Muscle layer of colon (tissue), 2 donors: ENCODE measurements at regions not wholly inside any gene's neighbourhood (a gene's known extent, or its start where the extent isn't known, plus 50 kb on each side); places are given as distances from the start of the nearest gene placed in this dataset.

Experiments used
- H3K27ac ChIP-seq: one replicate; pipeline ENCODE4 v1.7.0; 2013; ENCODE audit warnings: low read depth, mild to moderate bottlenecking, low read length, moderate library complexity
- H3K27me3 ChIP-seq, 2 donors: one replicate each; pipeline ENCODE4 v1.7.0; 2013; ENCODE audit warnings: low read length in 2 of 2, mild to moderate bottlenecking in 2 of 2; ENCODE audit not compliant: insufficient read depth in 2 of 2, control insufficient read depth in 1 of 2
- H3K36me3 ChIP-seq: one replicate; pipeline ENCODE4 v1.7.0; 2013; ENCODE audit warnings: mild to moderate bottlenecking, low read length; ENCODE audit not compliant: insufficient read depth
- H3K4me1 ChIP-seq: one replicate; pipeline ENCODE4 v1.7.0; 2013; ENCODE audit warnings: mild to moderate bottlenecking, low read length; ENCODE audit not compliant: insufficient read depth
- H3K4me3 ChIP-seq, 2 donors: one replicate each; pipeline ENCODE4 v1.7.0; 2013; ENCODE audit warnings: low read length in 2 of 2, low read depth in 1 of 2, mild to moderate bottlenecking in 1 of 2, moderate library complexity in 1 of 2
- H3K9ac ChIP-seq: one replicate; pipeline ENCODE4 v1.7.0; 2013; ENCODE audit warnings: low read length
- H3K9me3 ChIP-seq: one replicate; pipeline ENCODE4 v1.7.0; 2013; ENCODE audit warnings: mild to moderate bottlenecking, low read length
- donor health status: abdominal sarcoma.
- donor health status: Adenocarcinoma of cecum.

GRCh38 chr3:152039887-152040286, 166.4 kb downstream of the SUCNR1 start:
- Histone ChIP-seq H3K4me1 (no peaks in the 10 kb centered on the region), H3K4me3 (no peak overlapping the region), H3K9ac (no peak overlapping the region), H3K36me3 (no peaks in the 10 kb centered on the region), H3K27ac (no peak overlapping the region), H3K9me3 (no peaks in the 10 kb centered on the region), H3K27me3 (no peaks in the 10 kb centered on the region)

GRCh38 chr3:152040319-152040718, 166.9 kb downstream of the SUCNR1 start:
- no peak overlapping the region for H3K27ac ChIP-seq
- no peak overlapping the region for H3K4me3 ChIP-seq
- no peaks in the 10 kb centered on the region for H3K27me3 ChIP-seq
- no peaks in the 10 kb centered on the region for H3K9me3 ChIP-seq
- no peaks in the 10 kb centered on the region for H3K4me1 ChIP-seq
- no peak overlapping the region for H3K9ac ChIP-seq
- H3K36me3 ChIP-seq: no peaks in the 10 kb centered on the region

- H3K27me3 ChIP-seq: no peaks in the 10 kb centered on the region
- H3K36me3 ChIP-seq: no peaks in the 10 kb centered on the region
- no peak overlapping the region for H3K27ac ChIP-seq
- H3K4me1 ChIP-seq: no peaks in the 10 kb centered on the region
- no peak overlapping the region for H3K4me3 ChIP-seq
- H3K9me3 ChIP-seq: no peaks in the 10 kb centered on the region
- H3K9ac ChIP-seq: no peak overlapping the region
These were observed 170.2 kb downstream of the SUCNR1 start for GRCh38 chr3:152043620-152044019.

- Histone ChIP-seq H3K4me3 (no peak overlapping the region), H3K27ac (no peak overlapping the region), H3K9ac (no peak overlapping the region), H3K36me3 (no peaks in the 10 kb centered on the region), H3K4me1 (no peaks in the 10 kb centered on the region), H3K27me3 (no peaks in the 10 kb centered on the region), H3K9me3 (no peaks in the 10 kb centered on the region)
These were observed 172.8 kb downstream of the SUCNR1 start for GRCh38 chr3:152046280-152046679.

- Histone ChIP-seq H3K4me3 (no peak overlapping the region), H3K9ac (no peak overlapping the region), H3K27ac (no peak overlapping the region), H3K4me1 (no peaks in the 10 kb centered on the region), H3K9me3 (no peaks in the 10 kb centered on the region), H3K27me3 (no peaks in the 10 kb centered on the region), H3K36me3 (no peaks in the 10 kb centered on the region)
These were observed 174.0 kb downstream of the SUCNR1 start for GRCh38 chr3:152047465-152047864.

- H3K9me3 ChIP-seq: no peaks in the 10 kb centered on the region
- H3K27ac ChIP-seq: no peak overlapping the region
- no peak overlapping the region for H3K4me3 ChIP-seq
- H3K9ac ChIP-seq: no peak overlapping the region
- no peaks in the 10 kb centered on the region for H3K4me1 ChIP-seq
- H3K36me3 ChIP-seq: no peaks in the 10 kb centered on the region
- no peaks in the 10 kb centered on the region for H3K27me3 ChIP-seq
These were observed 175.4 kb downstream of the SUCNR1 start for GRCh38 chr3:152048831-152049230.

- H3K9me3 ChIP-seq: no peaks in the 10 kb centered on the region
- H3K27ac ChIP-seq: no peak overlapping the region
- no peak overlapping the region for H3K4me3 ChIP-seq
- H3K27me3 ChIP-seq: no peaks in the 10 kb centered on the region
- H3K9ac ChIP-seq: no peak overlapping the region
- peaks cover 2% of the 10 kb centered on the region for H3K4me1 ChIP-seq
- no peaks in the 10 kb centered on the region for H3K36me3 ChIP-seq
These were observed 177.5 kb downstream of the SUCNR1 start for GRCh38 chr3:152050903-152051302.

- Histone ChIP-seq H3K9ac (no peak overlapping the region), H3K36me3 (no peaks in the 10 kb centered on the region), H3K27ac (no peak overlapping the region), H3K9me3 (no peaks in the 10 kb centered on the region), H3K4me1 (peaks cover 7% of the 10 kb centered on the region), H3K27me3 (no peaks in the 10 kb centered on the region), H3K4me3 (no peak overlapping the region)
These were observed 178.3 kb downstream of the SUCNR1 start for GRCh38 chr3:152051501-152052404.

GRCh38 chr3:152053866-152054265, 180.4 kb downstream of the SUCNR1 start:
- H3K4me1 ChIP-seq: peaks cover 7% of the 10 kb centered on the region
- H3K4me3 ChIP-seq: no peak overlapping the region

GRCh38 chr3:152054315-152054714, 180.9 kb downstream of the SUCNR1 start:
- H3K27me3 ChIP-seq: no peaks in the 10 kb centered on the region
- H3K9ac ChIP-seq: no peak overlapping the region
- peaks cover 7% of the 10 kb centered on the region for H3K4me1 ChIP-seq
- no peak overlapping the region for H3K4me3 ChIP-seq
- no peaks in the 10 kb centered on the region for H3K9me3 ChIP-seq
- H3K36me3 ChIP-seq: no peaks in the 10 kb centered on the region
- no peak overlapping the region for H3K27ac ChIP-seq

More at GRCh38 chr3:152053866-152054265, 180.4 kb downstream of the SUCNR1 start:
- H3K27me3 ChIP-seq: no peaks in the 10 kb centered on the region
- no peak overlapping the region for H3K27ac ChIP-seq
- no peak overlapping the region for H3K9ac ChIP-seq
- H3K9me3 ChIP-seq: no peaks in the 10 kb centered on the region
- H3K36me3 ChIP-seq: no peaks in the 10 kb centered on the region

GRCh38 chr3:152056073-152056472, 182.6 kb downstream of the SUCNR1 start:
- H3K4me3 ChIP-seq: no peak overlapping the region
- H3K4me1 ChIP-seq: peaks cover 7% of the 10 kb centered on the region
- H3K9ac ChIP-seq: no peak overlapping the region
- H3K9me3 ChIP-seq: no peaks in the 10 kb centered on the region
- H3K36me3 ChIP-seq: no peaks in the 10 kb centered on the region
- H3K27ac ChIP-seq: no peak overlapping the region
- no peaks in the 10 kb centered on the region for H3K27me3 ChIP-seq

GRCh38 chr3:152056481-152056880, 183.0 kb downstream of the SUCNR1 start:
- Histone ChIP-seq H3K27me3 (no peaks in the 10 kb centered on the region), H3K9me3 (no peaks in the 10 kb centered on the region), H3K27ac (no peak overlapping the region), H3K4me1 (peaks cover 7% of the 10 kb centered on the region), H3K4me3 (no peak overlapping the region), H3K36me3 (no peaks in the 10 kb centered on the region), H3K9ac (no peak overlapping the region)
